ENCODE measurements at regions not wholly inside any gene's neighbourhood (a gene's known extent, or its start where the extent isn't known, plus 50 kb on each side); places are given as distances from the start of the nearest gene placed in this dataset.

GRCh38 chr1:172755099-172755498 is 96.2 kb downstream of the FASLG start:
- Histone ChIP-seq H3K36me3 (no peaks in the 10 kb centered on the region), H3K9me3 (no peaks in the 10 kb centered on the region), H3K27ac (no peak overlapping the region), H3K27me3 (no peaks in the 10 kb centered on the region), H3K4me3 (no peak overlapping the region), H3K4me1 (no peaks in the 10 kb centered on the region)
- no peak for DNase-seq
- intact Hi-C loops (cut with DNase I; ENCODE audit: low total_unique reads): no loop called here
- TF ChIP-seq CTCF (IDR thresholded peaks at IDR 0.05): no peak
- TF ChIP-seq POLR2A (IDR thresholded peaks at IDR 0.05): no peak

- intact Hi-C loops (cut with DNase I; ENCODE audit: low total_unique reads): no loop called here
- Histone ChIP-seq H3K4me1 (no peaks in the 10 kb centered on the region), H3K36me3 (no peaks in the 10 kb centered on the region), H3K9me3 (no peaks in the 10 kb centered on the region), H3K4me3 (no peak overlapping the region), H3K27me3 (no peaks in the 10 kb centered on the region), H3K27ac (no peak overlapping the region)
- TF ChIP-seq POLR2A (IDR thresholded peaks at IDR 0.05): no peak
- TF ChIP-seq CTCF (IDR thresholded peaks at IDR 0.05): no peak
- no peak for DNase-seq
These were observed 97.1 kb downstream of the FASLG start for GRCh38 chr1:172756024-172756423.

GRCh38 chr1:172758259-172758658 is 99.4 kb downstream of the FASLG start:
- Histone ChIP-seq H3K9me3 (no peaks in the 10 kb centered on the region), H3K4me1 (no peaks in the 10 kb centered on the region), H3K27ac (no peak overlapping the region), H3K27me3 (no peaks in the 10 kb centered on the region), H3K4me3 (no peak overlapping the region), H3K36me3 (no peaks in the 10 kb centered on the region)
- intact Hi-C loops (cut with DNase I; ENCODE audit: low total_unique reads): no loop called here
- TF ChIP-seq CTCF (IDR thresholded peaks at IDR 0.05): no peak
- TF ChIP-seq POLR2A (IDR thresholded peaks at IDR 0.05): no peak
- DNase-seq: no peak

GRCh38 chr1:172760121-172760520 is 101.2 kb downstream of the FASLG start:
- intact Hi-C loops (cut with DNase I; ENCODE audit: low total_unique reads): no loop called here
- TF ChIP-seq CTCF (IDR thresholded peaks at IDR 0.05): no peak
- TF ChIP-seq POLR2A (IDR thresholded peaks at IDR 0.05): no peak

GRCh38 chr1:172761581-172762486 is 102.9 kb downstream of the FASLG start:
- Histone ChIP-seq H3K36me3 (no peaks in the 10 kb centered on the region), H3K27ac (no peak overlapping the region), H3K4me3 (no peak overlapping the region), H3K9me3 (no peaks in the 10 kb centered on the region), H3K4me1 (no peaks in the 10 kb centered on the region), H3K27me3 (no peaks in the 10 kb centered on the region)
- no peak for DNase-seq
- intact Hi-C loops (cut with DNase I; ENCODE audit: low total_unique reads): no loop called here
- TF ChIP-seq CTCF (IDR thresholded peaks at IDR 0.05) (no peak), POLR2A (IDR thresholded peaks at IDR 0.05) (no peak)

More at GRCh38 chr1:172760121-172760520, 101.2 kb downstream of the FASLG start:
- H3K4me1 ChIP-seq: no peaks in the 10 kb centered on the region
- H3K9me3 ChIP-seq: no peaks in the 10 kb centered on the region
- H3K4me3 ChIP-seq: no peak overlapping the region
- DNase-seq: no peak
- H3K27ac ChIP-seq: no peak overlapping the region
- H3K27me3 ChIP-seq: no peaks in the 10 kb centered on the region
- no peaks in the 10 kb centered on the region for H3K36me3 ChIP-seq

All from uterus (tissue), 3 donors.